ENCODE measurements at regions not wholly inside any gene's neighbourhood (a gene's known extent, or its start where the extent isn't known, plus 50 kb on each side); places are given as distances from the start of the nearest gene placed in this dataset.

GRCh38 chr5:98556712-98557111 is 216.8 kb upstream of the RGMB start:
- TF ChIP-seq CTCF (conservative IDR thresholded peaks at IDR 0.05) (no peak), ZFX (IDR thresholded peaks at IDR 0.05) (no peak)

Data from C4-2B (cell line).